Right ventricle myocardium inferior (tissue), 1 donor: ENCODE measurements at regions not wholly inside any gene's neighbourhood (a gene's known extent, or its start where the extent isn't known, plus 50 kb on each side); places are given as distances from the start of the nearest gene placed in this dataset.

ENCODE experiments used
- ATAC-seq: fragments of 200-7000 bp; cut with Tn5 transposase; one replicate; pipeline ENCODE4 v1.9.1; 2020; ENCODE audit warnings: mild to moderate bottlenecking, moderate library complexity
- DNase-seq: peaks from one replicate; pipeline ENCODE4 v3.0.0; 2021; ENCODE audit errors: missing footprints
- intact Hi-C: fragments of 100-400 bp; cut with DNase I; formaldehyde crosslinking; loops from one replicate; pipeline ENCODE4 v1.11.0; 2022
- donor health status: DM: no; HTN: yes; CAD: no; lungs with severe emphysema.

DNA sequence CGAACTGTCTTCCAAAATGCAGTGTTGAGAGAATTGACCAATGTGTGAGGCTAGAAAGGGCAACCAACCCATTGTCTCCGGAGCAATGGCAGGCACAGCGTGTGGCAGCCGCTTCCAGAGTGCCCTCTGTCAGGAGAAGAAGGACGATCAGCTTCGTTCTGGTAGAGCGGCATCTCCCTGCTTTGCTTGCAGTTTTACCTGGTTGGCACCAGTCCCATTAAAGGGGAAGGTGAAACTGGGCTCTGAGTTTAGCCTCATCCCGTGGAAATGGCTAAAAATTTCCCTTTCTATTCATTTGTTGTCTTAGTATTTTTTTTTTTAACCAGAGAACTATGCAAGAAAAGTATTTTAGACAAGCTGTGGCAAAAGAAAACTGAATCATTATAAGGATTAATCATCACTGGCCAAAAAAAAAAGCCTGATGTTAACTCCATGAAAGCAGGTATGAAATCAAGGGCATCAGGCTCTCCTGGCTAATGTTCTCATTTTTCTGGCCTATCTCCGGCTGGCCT is 81.5 kb upstream of the SLC7A1 start:
- ATAC-seq = no peak
- no peak for DNase-seq
- intact Hi-C loops = no loop called here

DNA sequence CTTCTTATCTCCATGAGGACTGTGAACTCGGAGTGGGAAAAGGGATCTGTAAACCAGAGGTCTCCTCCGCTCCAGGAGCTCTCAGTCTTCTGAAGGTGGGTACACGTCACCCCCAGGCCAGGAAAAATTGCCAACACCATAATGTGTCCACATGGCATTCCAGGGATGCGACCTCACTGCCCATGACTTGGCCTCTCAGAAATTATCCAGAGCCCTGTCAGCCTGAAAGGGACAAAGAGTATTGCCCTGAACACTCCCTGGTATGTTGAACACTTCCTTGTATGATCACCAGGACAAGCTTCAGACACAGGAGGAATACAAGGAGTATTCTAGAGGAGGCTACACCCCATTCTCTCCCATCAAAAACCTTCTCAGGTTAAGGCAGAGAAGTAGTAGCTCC is 81.0 kb upstream of the SLC7A1 start:
- ATAC-seq (no peak), DNase-seq (no peak)
- intact Hi-C loops = no loop called here

DNA sequence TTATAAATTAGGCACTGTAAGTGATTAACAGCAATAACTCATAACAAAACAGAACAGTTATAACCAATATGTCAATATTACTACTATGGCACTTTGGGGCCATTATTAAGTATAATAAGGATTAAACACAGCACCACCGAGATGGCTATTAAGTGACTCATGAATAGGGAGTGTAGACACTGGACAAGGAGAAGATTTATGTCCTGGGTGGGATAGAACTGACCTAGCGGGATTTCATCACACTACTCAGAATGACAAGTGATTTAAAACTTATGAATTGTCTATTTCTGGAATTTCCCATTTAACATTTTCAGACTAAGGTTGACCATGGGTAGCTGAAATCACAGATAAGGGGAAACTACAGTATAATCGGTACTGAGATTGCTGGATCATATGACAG is 79.0 kb upstream of the SLC7A1 start:
- intact Hi-C loops = no loop called here
- ATAC-seq (no peak), DNase-seq (no peak)

DNA sequence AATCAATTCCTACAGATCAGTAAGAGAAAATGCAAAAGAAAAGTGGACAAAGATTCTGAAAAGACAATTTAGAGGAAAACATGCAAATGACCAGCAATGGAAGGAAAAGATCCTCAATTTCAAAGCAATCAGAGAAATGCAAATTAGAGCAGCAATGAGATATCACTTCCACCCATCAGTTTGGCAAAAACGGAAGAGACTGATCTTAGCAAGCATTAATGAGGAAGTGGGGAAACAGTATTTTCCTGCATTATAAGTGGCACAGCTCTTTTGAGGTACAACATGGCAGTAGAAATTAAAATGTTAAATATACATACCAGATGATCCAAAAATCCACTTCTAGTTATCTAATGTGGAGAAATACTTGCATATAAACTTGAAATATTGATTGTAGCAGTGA is 69.1 kb upstream of the SLC7A1 start:
- DNase-seq (no peak), ATAC-seq (no peak)
- intact Hi-C loops = no loop called here

DNA sequence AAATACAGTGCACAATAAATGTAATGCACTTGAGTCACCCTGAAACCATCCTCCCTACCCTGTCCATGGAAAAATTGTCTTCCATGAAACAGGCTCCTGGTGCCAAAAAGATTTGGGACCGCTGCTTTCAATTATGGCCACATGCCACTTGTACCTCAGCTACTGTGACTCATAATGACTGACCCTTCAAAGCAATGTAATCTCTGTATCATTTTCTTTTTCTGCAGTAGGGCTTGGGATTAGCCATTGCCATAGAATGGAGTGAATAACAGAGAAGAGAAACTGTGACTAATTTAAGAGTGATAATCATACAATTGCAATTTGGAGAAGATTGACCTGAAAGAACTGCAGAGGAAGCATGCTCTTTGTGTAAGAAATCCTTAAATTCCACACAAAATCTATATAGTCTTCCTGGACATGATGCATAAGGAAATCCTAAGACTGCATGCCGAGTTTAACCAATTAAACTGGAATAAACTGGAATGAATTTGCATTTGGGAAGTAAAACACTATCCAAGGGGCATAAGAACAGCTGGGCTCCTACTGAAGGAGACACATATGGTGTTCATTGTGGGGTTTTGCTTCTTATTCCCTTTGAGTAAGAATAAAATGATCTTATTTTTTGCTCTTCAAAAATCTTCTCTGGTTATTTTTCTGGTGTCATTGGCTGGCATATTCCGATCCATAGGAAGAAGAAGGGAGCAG is 59.5 kb upstream of the SLC7A1 start:
- DNase-seq = no peak
- intact Hi-C loops = no loop called here
- ATAC-seq = no peak

DNA sequence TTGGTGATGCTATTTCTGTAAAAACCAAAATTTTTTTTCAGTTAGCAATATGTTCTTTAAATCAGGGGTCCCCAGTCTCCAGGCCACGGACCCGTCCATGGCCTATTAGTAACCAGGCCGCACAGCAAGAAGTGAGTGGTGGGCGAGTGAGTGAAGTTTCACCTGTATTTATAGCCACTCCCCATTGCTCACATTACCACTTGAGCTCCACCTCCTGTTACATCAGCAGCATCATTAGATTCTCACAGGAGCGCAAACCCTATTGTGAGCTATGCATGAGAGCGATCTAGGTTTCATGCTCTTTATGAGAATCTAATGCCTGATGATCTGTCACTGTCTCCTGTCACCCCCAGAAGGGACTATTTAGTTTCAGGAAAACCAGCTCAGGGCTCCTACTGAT is 58.9 kb upstream of the SLC7A1 start:
- intact Hi-C loops = no loop called here
- no peak for DNase-seq
- ATAC-seq = no peak

DNA sequence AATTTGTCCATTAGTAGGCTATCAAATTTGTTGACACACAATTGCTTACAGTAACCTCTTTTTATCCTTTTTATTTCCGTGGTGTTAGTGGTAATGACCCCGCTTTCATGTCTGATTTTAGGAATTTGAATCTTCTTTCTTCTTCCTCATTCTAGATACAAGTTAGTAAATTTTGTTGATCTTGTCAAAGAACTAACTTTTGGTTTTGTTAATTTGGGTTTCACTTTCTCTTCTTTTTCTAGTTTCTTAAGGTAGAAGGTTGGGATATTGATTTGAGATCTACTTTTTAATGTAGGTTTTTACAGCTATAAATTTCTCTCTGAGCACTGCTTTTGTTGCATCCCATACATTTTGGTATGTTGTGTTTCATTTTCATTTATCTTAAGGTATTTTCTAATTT is 53.3 kb upstream of the SLC7A1 start:
- no peak for DNase-seq
- intact Hi-C loops = no loop called here
- no peak for ATAC-seq
